ENCODE measurements at regions not wholly inside any gene's neighbourhood (a gene's known extent, or its start where the extent isn't known, plus 50 kb on each side); places are given as distances from the start of the nearest gene placed in this dataset.

- ChIA-PET CTCF (no interaction called here), POLR2A (no interaction called here)
- no peaks in the 10 kb centered on the region for H3K36me3 ChIP-seq (replicated peaks in 1 of 2; ENCODE audit: control extremely low read depth in 1 of 2, control insufficient read depth in 1 of 2, extremely low read depth in 1 of 2, insufficient read depth in 2 of 2, low read length in 1 of 2)
- no peak overlapping the region for H2AFZ ChIP-seq (ENCODE audit: insufficient read depth, low read depth, low read length, poor library complexity, severe bottlenecking)
- Mint-ChIP-seq H3K9me3 (ENCODE audit: insufficient read depth) (no peaks in the 10 kb centered on the region), H3K4me1 (no peaks in the 10 kb centered on the region), H3K4me3 (no peak overlapping the region), H3K27me3 (peaks cover 17% of the 10 kb centered on the region), H3K27ac (no peak overlapping the region)
- H3K9ac ChIP-seq (ENCODE audit: low read length), result no peak overlapping the region
- H3K9me3 ChIP-seq (ENCODE audit: control extremely low read depth in 1 of 3, control insufficient read depth in 2 of 3, insufficient read depth in 1 of 3, low read length in 2 of 3), result no peaks in the 10 kb centered on the region
- TF ChIP-seq CTCF (IDR thresholded peaks at IDR 0.05) (no peak), EZH2 (IDR thresholded peaks at IDR 0.05; ENCODE audit: borderline replicate concordance, insufficient read depth, low read depth, low read length, poor library complexity, severe bottlenecking) (no peak)
- H4K20me1 ChIP-seq (ENCODE audit: control insufficient read depth, insufficient read depth, low read length, poor library complexity, severe bottlenecking), result no peaks in the 10 kb centered on the region
- H3K79me2 ChIP-seq (ENCODE audit: control insufficient read depth, insufficient read depth, low read length), result no peaks in the 10 kb centered on the region
- H3K27me3 ChIP-seq (replicated peaks in 1 of 4; ENCODE audit: control extremely low read depth in 1 of 4, control insufficient read depth in 3 of 4, insufficient read depth in 4 of 4, low read length in 3 of 4), result peaks cover 0 to 14% (median 0%) of the 10 kb centered on the region in 4 experiments
- no peak overlapping the region for H3K4me3 ChIP-seq (ENCODE audit: control extremely low read depth in 1 of 5, extremely low read depth in 1 of 5, insufficient read depth in 1 of 5, low read depth in 2 of 5, low read length in 4 of 5)
- H3K4me1 ChIP-seq (ENCODE audit: control insufficient read depth in 2 of 2, insufficient read depth in 2 of 2, low read length in 2 of 2), result no peaks in the 10 kb centered on the region
- intact Hi-C loops (cut with micrococcal nuclease), result no loop called here
- no peak overlapping the region for H3K4me2 ChIP-seq (replicated peaks; ENCODE audit: low read depth, low read length, poor library complexity, severe bottlenecking)
- DNase-seq (no peak), ATAC-seq (ENCODE audit: low read depth) (no peak)
- WGBS (ENCODE audit: insufficient coverage), result no CpG with 5 or more reads among the region's 4 CpGs
- H3K27ac ChIP-seq (ENCODE audit: low read length in 2 of 2), result no peak overlapping the region
Measured at GRCh38 chr1:25166847-25167246, 65.5 kb downstream of the SYF2 start.

- H3K36me3 ChIP-seq (replicated peaks in 1 of 2; ENCODE audit: control extremely low read depth in 1 of 2, control insufficient read depth in 1 of 2, extremely low read depth in 1 of 2, insufficient read depth in 2 of 2, low read length in 1 of 2), result no peaks in the 10 kb centered on the region
- CTCF ChIA-PET, result no interaction called here
Measured at GRCh38 chr1:25163986-25164385, 68.3 kb downstream of the SYF2 start.

More at GRCh38 chr1:25163986-25164385, 68.3 kb downstream of the SYF2 start:
- peaks cover 32% of the 10 kb centered on the region for H3K27me3 Mint-ChIP-seq
- no peaks in the 10 kb centered on the region for H3K4me1 Mint-ChIP-seq
- H3K27me3 ChIP-seq (replicated peaks in 1 of 4; ENCODE audit: control extremely low read depth in 1 of 4, control insufficient read depth in 3 of 4, insufficient read depth in 4 of 4, low read length in 3 of 4), result peaks cover 0 to 14% (median 0%) of the 10 kb centered on the region in 4 experiments
- H3K4me2 ChIP-seq (replicated peaks; ENCODE audit: low read depth, low read length, poor library complexity, severe bottlenecking), result no peak overlapping the region
- no peaks in the 10 kb centered on the region for H4K20me1 ChIP-seq (ENCODE audit: control insufficient read depth, insufficient read depth, low read length, poor library complexity, severe bottlenecking)
- no peak overlapping the region for H3K4me3 Mint-ChIP-seq
- ATAC-seq (ENCODE audit: low read depth), result no peak
- intact Hi-C loops (cut with micrococcal nuclease), result no loop called here
- H3K4me1 ChIP-seq (ENCODE audit: control insufficient read depth in 2 of 2, insufficient read depth in 2 of 2, low read length in 2 of 2), result no peaks in the 10 kb centered on the region
- DNase-seq, result no peak
- no peak overlapping the region for H3K9ac ChIP-seq (ENCODE audit: low read length)
- H3K79me2 ChIP-seq (ENCODE audit: control insufficient read depth, insufficient read depth, low read length), result no peaks in the 10 kb centered on the region
- no peak overlapping the region for H3K27ac ChIP-seq (ENCODE audit: low read length in 2 of 2)
- POLR2A ChIA-PET, result no interaction called here
- H3K9me3 ChIP-seq (ENCODE audit: control extremely low read depth in 1 of 3, control insufficient read depth in 2 of 3, insufficient read depth in 1 of 3, low read length in 2 of 3), result no peaks in the 10 kb centered on the region
- TF ChIP-seq CTCF (IDR thresholded peaks at IDR 0.05) (no peak), EZH2 (IDR thresholded peaks at IDR 0.05; ENCODE audit: borderline replicate concordance, insufficient read depth, low read depth, low read length, poor library complexity, severe bottlenecking) (no peak)
- no peak overlapping the region for H3K27ac Mint-ChIP-seq
- H2AFZ ChIP-seq (ENCODE audit: insufficient read depth, low read depth, low read length, poor library complexity, severe bottlenecking), result no peak overlapping the region
- 100% methylated on average over 1 of the region's 2 CpGs for WGBS (ENCODE audit: insufficient coverage)
- H3K9me3 Mint-ChIP-seq (ENCODE audit: insufficient read depth), result no peaks in the 10 kb centered on the region
- H3K4me3 ChIP-seq (ENCODE audit: control extremely low read depth in 1 of 5, extremely low read depth in 1 of 5, insufficient read depth in 1 of 5, low read depth in 2 of 5, low read length in 4 of 5), result no peak overlapping the region
